Fibroblast of villous mesenchyme (primary cell): ENCODE measurements at regions not wholly inside any gene's neighbourhood (a gene's known extent, or its start where the extent isn't known, plus 50 kb on each side); places are given as distances from the start of the nearest gene placed in this dataset.

Source experiments
- DNase-seq: peaks from one replicate; pipeline ENCODE4 v3.0.0-alpha.2; 2010; ENCODE audit warnings: low read depth
- H3K4me3 ChIP-seq: 2 replicates; pipeline ENCODE4 v1.5.1; 2011; ENCODE audit warnings: low read depth, mild to moderate bottlenecking, low read length
- CTCF ChIP-seq: IDR thresholded peaks from 2 replicates; pipeline ENCODE4 v1.5.1; 2012; ENCODE audit warnings: low read depth, mild to moderate bottlenecking, low read length; ENCODE audit not compliant: insufficient read depth

- DNase-seq: no peak
- no peak overlapping the region for H3K4me3 ChIP-seq
- TF ChIP-seq CTCF: no peak
These were observed 367.1 kb upstream of the KLF4 start for GRCh38 chr9:107856633-107857032.

- DNase-seq: no peak
- no peak overlapping the region for H3K4me3 ChIP-seq
- TF ChIP-seq CTCF: no peak
These were observed 365.6 kb upstream of the KLF4 start for GRCh38 chr9:107855164-107855563.

- no peak overlapping the region for H3K4me3 ChIP-seq
- TF ChIP-seq CTCF: no peak
- DNase-seq: no peak
These were observed 363.9 kb upstream of the KLF4 start for GRCh38 chr9:107853461-107853860.

- TF ChIP-seq CTCF: no peak
- no peak overlapping the region for H3K4me3 ChIP-seq
These were observed 363.3 kb upstream of the KLF4 start for GRCh38 chr9:107852891-107853290.

GRCh38 chr9:107850653-107851052 is 361.1 kb upstream of the KLF4 start:
- H3K4me3 ChIP-seq: no peak overlapping the region
- DNase-seq: no peak
- no peak for TF ChIP-seq CTCF

More at GRCh38 chr9:107852891-107853290, 363.3 kb upstream of the KLF4 start:
- no peak for DNase-seq

GRCh38 chr9:107847978-107848964 is 358.7 kb upstream of the KLF4 start:
- no peak overlapping the region for H3K4me3 ChIP-seq
- no peak for TF ChIP-seq CTCF
- DNase-seq: peak; percentile 55
